HEK293 (cell line): ENCODE measurements at regions not wholly inside any gene's neighbourhood (a gene's known extent, or its start where the extent isn't known, plus 50 kb on each side); places are given as distances from the start of the nearest gene placed in this dataset.

Source experiments
- CTCF ChIA-PET: fragments of 350-600 bp; formaldehyde crosslinking; extraction: SDS; loops from one replicate; lab custom pipeline; 2021; ENCODE audit warnings: antibody characterized with exemption; lab: Yijun Ruan, JAX
- POLR2A ChIA-PET: fragments of 300-600 bp; formaldehyde crosslinking; extraction: SDS; loops from one replicate; lab custom pipeline; 2020; ENCODE audit warnings: antibody characterized with exemption, inconsistent platforms; lab: Yijun Ruan, JAX
- H3K27ac ChIP-seq: fragments of 200-500 bp; sonication (Bioruptor generic); 2 replicates; pipeline ENCODE4 v1.5.1; 2014; ENCODE audit warnings: low read depth, low read length, control low read depth, inconsistent platforms; ENCODE audit errors: extremely low read depth
- H3K36me3 ChIP-seq, 2 experiments: fragments of 200-500 bp in 1 of 2; sonication (Bioruptor generic) in 1 of 2; 1 replicate in 1 of 2; 2 replicates in 1 of 2; pipeline ENCODE4 v1.5.1; 2014 to 2017; ENCODE audit warnings: inconsistent platforms in 2 of 2, low read length in 2 of 2; ENCODE audit not compliant: control insufficient read depth in 2 of 2, insufficient read depth in 1 of 2
- H3K4me1 ChIP-seq: fragments of 200-500 bp; sonication (Bioruptor generic); 2 replicates; pipeline ENCODE4 v1.5.1; 2014; ENCODE audit warnings: mild to moderate bottlenecking, low read length, inconsistent platforms; ENCODE audit not compliant: control insufficient read depth, insufficient read depth
- H3K4me3 ChIP-seq: 2 replicates; pipeline ENCODE4 v1.5.1; 2011; ENCODE audit warnings: low read depth, mild to moderate bottlenecking, control low read depth, low read length, moderate library complexity
- H3K9me3 ChIP-seq: fragments of 200-500 bp; sonication (Bioruptor generic); 2 replicates; pipeline ENCODE4 v1.5.1; 2014; ENCODE audit warnings: low read depth, low read length, inconsistent platforms; ENCODE audit not compliant: control insufficient read depth, insufficient read depth
- ELK4 ChIP-seq: IDR thresholded peaks from 2 replicates; pipeline ENCODE4 v1.6.1; 2011; ENCODE audit warnings: mild to moderate bottlenecking, low read depth, low read length, borderline replicate concordance
- FEZF1 ChIP-seq: fragments of 450-650 bp; formaldehyde crosslinking; IDR thresholded peaks from 2 replicates; pipeline ENCODE4 v1.5.1; 2016; ENCODE audit warnings: missing biosample characterization, missing genetic modification characterization
- KLF10 ChIP-seq: fragments of 450-650 bp; IDR thresholded peaks from 2 replicates; pipeline ENCODE4 v1.5.1; 2018; ENCODE audit warnings: missing biosample characterization, mild to moderate bottlenecking, missing genetic modification characterization
- PRDM6 ChIP-seq: fragments of 450-650 bp; formaldehyde crosslinking; IDR thresholded peaks from 2 replicates; pipeline ENCODE4 v1.5.1; 2017; ENCODE audit warnings: missing biosample characterization, missing genetic modification characterization
- SCRT2 ChIP-seq: fragments of 450-650 bp; formaldehyde crosslinking; IDR thresholded peaks from 2 replicates; pipeline ENCODE4 v1.5.1; 2016; ENCODE audit warnings: missing biosample characterization, missing genetic modification characterization
- ZBTB10 ChIP-seq: fragments of 450-650 bp; formaldehyde crosslinking; IDR thresholded peaks from 2 replicates; pipeline ENCODE4 v1.5.1; 2016; ENCODE audit warnings: missing biosample characterization, missing genetic modification characterization
- ZBTB17 ChIP-seq: fragments of 450-650 bp; formaldehyde crosslinking; IDR thresholded peaks from 2 replicates; pipeline ENCODE4 v1.5.1; 2016; ENCODE audit warnings: missing biosample characterization, missing genetic modification characterization
- ZBTB44 ChIP-seq: fragments of 450-650 bp; IDR thresholded peaks from 2 replicates; pipeline ENCODE4 v1.5.1; 2018; ENCODE audit warnings: missing biosample characterization, mild to moderate bottlenecking, missing genetic modification characterization
- ZFP41 ChIP-seq: fragments of 450-650 bp; formaldehyde crosslinking; IDR thresholded peaks from 2 replicates; pipeline ENCODE4 v1.5.1; 2016; ENCODE audit warnings: missing biosample characterization, missing genetic modification characterization, borderline replicate concordance
- ZNF121 ChIP-seq: fragments of 450-650 bp; formaldehyde crosslinking; IDR thresholded peaks from 2 replicates; pipeline ENCODE4 v1.5.1; 2016; ENCODE audit warnings: missing biosample characterization, missing genetic modification characterization
- ZNF140 ChIP-seq: fragments of 450-650 bp; formaldehyde crosslinking; IDR thresholded peaks from 2 replicates; pipeline ENCODE4 v1.5.1; 2016; ENCODE audit warnings: missing biosample characterization, missing genetic modification characterization
- ZNF19 ChIP-seq: fragments of 450-650 bp; formaldehyde crosslinking; IDR thresholded peaks from 2 replicates; pipeline ENCODE4; 2016; ENCODE audit warnings: missing biosample characterization, missing genetic modification characterization, low read depth
- ZNF202 ChIP-seq: fragments of 450-650 bp; formaldehyde crosslinking; IDR thresholded peaks from 2 replicates; pipeline ENCODE4 v1.5.1; 2016; ENCODE audit warnings: missing biosample characterization, missing genetic modification characterization, borderline replicate concordance
- ZNF292 ChIP-seq: fragments of 450-650 bp; formaldehyde crosslinking; IDR thresholded peaks from 2 replicates; pipeline ENCODE4 v1.5.1; 2016; ENCODE audit warnings: low read depth, missing biosample characterization, missing genetic modification characterization, borderline replicate concordance
- ZNF37A ChIP-seq: fragments of 450-650 bp; IDR thresholded peaks from 2 replicates; pipeline ENCODE4 v1.5.1; 2018; ENCODE audit warnings: missing biosample characterization, missing genetic modification characterization
- ZNF391 ChIP-seq: fragments of 450-650 bp; formaldehyde crosslinking; IDR thresholded peaks from 2 replicates; pipeline ENCODE4 v1.5.1; 2016; ENCODE audit warnings: low read depth, missing biosample characterization, missing genetic modification characterization, borderline replicate concordance
- ZNF629 ChIP-seq: fragments of 450-650 bp; formaldehyde crosslinking; IDR thresholded peaks from 2 replicates; pipeline ENCODE4 v1.5.1; 2017; ENCODE audit warnings: missing biosample characterization, missing genetic modification characterization
- ZNF654 ChIP-seq: fragments of 450-650 bp; formaldehyde crosslinking; IDR thresholded peaks from 2 replicates; pipeline ENCODE4 v1.5.1; 2016; ENCODE audit warnings: low read depth, missing biosample characterization, missing genetic modification characterization
- ZNF785 ChIP-seq: fragments of 450-650 bp; formaldehyde crosslinking; IDR thresholded peaks from 2 replicates; pipeline ENCODE4 v1.5.1; 2016; ENCODE audit warnings: missing biosample characterization, missing genetic modification characterization
- ZNF830 ChIP-seq: fragments of 450-650 bp; IDR thresholded peaks from 2 replicates; pipeline ENCODE4 v1.5.0; 2018; ENCODE audit warnings: missing biosample characterization, missing genetic modification characterization, low read depth, mild to moderate bottlenecking, moderate library complexity

GRCh38 chr6:163790266-163790840, 375.8 kb downstream of the QKI start:
- H3K9me3 ChIP-seq, result no peaks in the 10 kb centered on the region
- H3K36me3 ChIP-seq, result no peaks in the 10 kb centered on the region
- no peak overlapping the region for H3K27ac ChIP-seq
- no peaks in the 10 kb centered on the region for H3K4me1 ChIP-seq
- ChIA-PET CTCF (interaction anchor here (1.1 kb wide), 1 partner anchor 28 kb away, joined by 3 read pairs; no protein-coding TSS in a partner anchor), POLR2A (no interaction called here)
- TF ChIP-seq ZNF37A (tag by site-specific recombination), result no peak
- TF ChIP-seq ZNF140 (tag by site-specific recombination), result no peak
- no peak for TF ChIP-seq ZNF654 (tag by site-specific recombination)
- TF ChIP-seq ZNF121 (tag by site-specific recombination), result no peak
- no peak for TF ChIP-seq SCRT2 (tag by site-specific recombination)
- TF ChIP-seq KLF10, result no peak
- no peak for TF ChIP-seq ZNF785 (tag by site-specific recombination)
- TF ChIP-seq FEZF1 (tag by site-specific recombination), result no peak
- no peak for TF ChIP-seq PRDM6 (tag by site-specific recombination)
- no peak for TF ChIP-seq ZNF202 (tag by site-specific recombination)
- TF ChIP-seq ZBTB17, result no peak
- no peak for TF ChIP-seq ELK4
- no peak for TF ChIP-seq ZBTB44 (tag by site-specific recombination)
- no peak for TF ChIP-seq ZNF830
- TF ChIP-seq ZNF629, result no peak
- no peak for TF ChIP-seq ZNF19 (tag by site-specific recombination)
- no peak for TF ChIP-seq ZNF391
- no peak for TF ChIP-seq ZNF292 (tag by site-specific recombination)
- TF ChIP-seq ZBTB10 (tag by site-specific recombination), result no peak
- no peak for TF ChIP-seq ZFP41
- no peak overlapping the region for H3K4me3 ChIP-seq
